Ovary (tissue), 7 donors: ENCODE measurements at regions not wholly inside any gene's neighbourhood (a gene's known extent, or its start where the extent isn't known, plus 50 kb on each side); places are given as distances from the start of the nearest gene placed in this dataset.

Experiments
- DNase-seq, 5 donors: peaks; one replicate each; pipeline ENCODE4 v3.0.0-alpha.2; 2019 to 2020
- H3K27ac ChIP-seq, 2 donors: fragments of 200-600 bp; one replicate each; pipeline versions ENCODE4 v1.5.1 to v1.8.0; 2019 to 2022
- H3K27me3 ChIP-seq: fragments of 200-600 bp; one replicate; pipeline ENCODE4 v1.8.0; 2022
- H3K36me3 ChIP-seq: fragments of 200-600 bp; sonication (generic); one replicate; pipeline ENCODE4 v1.5.1; 2019
- H3K4me1 ChIP-seq: one replicate; pipeline ENCODE4 v1.8.1; 2013; ENCODE audit warnings: mild to moderate bottlenecking, moderate library complexity; ENCODE audit not compliant: insufficient read depth
- H3K4me3 ChIP-seq: fragments of 200-600 bp; sonication (generic); one replicate; pipeline ENCODE4 v1.5.1; 2017
- H3K9me3 ChIP-seq, 2 donors: fragments of 200-600 bp in 1 of 2; sonication (generic) in 1 of 2; one replicate each; pipeline versions ENCODE4 v1.5.1 to v1.8.1; 2013 to 2019; ENCODE audit warnings: mild to moderate bottlenecking in 1 of 2, moderate library complexity in 1 of 2
- EP300 ChIP-seq: sonication (generic); formaldehyde crosslinking; IDR thresholded peaks from one replicate; pipeline ENCODE4 v1.6.1; 2017; ENCODE audit warnings: antibody characterized with exemption
- POLR2A ChIP-seq: fragments of 450-650 bp; IDR thresholded peaks from one replicate; pipeline ENCODE4 v1.6.1; 2017; ENCODE audit warnings: antibody characterized with exemption, mild to moderate bottlenecking, moderate library complexity
- WGBS, 3 donors: extraction: QIAGEN DNeasy Blood & Tissue Kit in 1 of 3; methylation state at CpG; one replicate each; pipeline versions ENCODE4 v1.1.5 to v1.1.7; 2013 to 2017; 5-methylcytosine and 5-hydroxymethylcytosine counted together
- intact Hi-C, 4 donors: fragments of 100-400 bp; cut with DNase I; formaldehyde crosslinking; loops; one replicate each; pipeline versions ENCODE4 v1.11.0 to v1.15.1; 2022 to 2023
- TF ChIP-seq, protein P1 (sequence below), 3 donors: fragments of 450-650 bp in 2 of 3; fragments of 200-600 bp in 1 of 3; IDR thresholded peaks; one replicate each; pipeline versions ENCODE4 v1.5.1 to v1.8.0; 2016 to 2022; ENCODE audit warnings: antibody characterized with exemption in 3 of 3, mild to moderate bottlenecking in 1 of 3
- donor health status: DM: no; HTN: no; CAD: no; lungs with moderate emphysema.
- donor health status: DM: no; HTN: no; CAD: no.
- donor health status: Bipolar disorder and iron deficiency.
- donor health status: DM: no; HTN: no; CAD: no.
- donor health status: DM: yes; HTN: yes; CAD: no.

- Histone ChIP-seq H3K4me1 (no peaks in the 10 kb centered on the region), H3K9me3 (no peaks in the 10 kb centered on the region), H3K27me3 (no peaks in the 10 kb centered on the region), H3K36me3 (no peaks in the 10 kb centered on the region), H3K4me3 (no peak overlapping the region), H3K27ac (no peak overlapping the region)
- no peak for DNase-seq
- TF ChIP-seq POLR2A (no peak), EP300 (no peak)
- TF ChIP-seq, protein P1, sequence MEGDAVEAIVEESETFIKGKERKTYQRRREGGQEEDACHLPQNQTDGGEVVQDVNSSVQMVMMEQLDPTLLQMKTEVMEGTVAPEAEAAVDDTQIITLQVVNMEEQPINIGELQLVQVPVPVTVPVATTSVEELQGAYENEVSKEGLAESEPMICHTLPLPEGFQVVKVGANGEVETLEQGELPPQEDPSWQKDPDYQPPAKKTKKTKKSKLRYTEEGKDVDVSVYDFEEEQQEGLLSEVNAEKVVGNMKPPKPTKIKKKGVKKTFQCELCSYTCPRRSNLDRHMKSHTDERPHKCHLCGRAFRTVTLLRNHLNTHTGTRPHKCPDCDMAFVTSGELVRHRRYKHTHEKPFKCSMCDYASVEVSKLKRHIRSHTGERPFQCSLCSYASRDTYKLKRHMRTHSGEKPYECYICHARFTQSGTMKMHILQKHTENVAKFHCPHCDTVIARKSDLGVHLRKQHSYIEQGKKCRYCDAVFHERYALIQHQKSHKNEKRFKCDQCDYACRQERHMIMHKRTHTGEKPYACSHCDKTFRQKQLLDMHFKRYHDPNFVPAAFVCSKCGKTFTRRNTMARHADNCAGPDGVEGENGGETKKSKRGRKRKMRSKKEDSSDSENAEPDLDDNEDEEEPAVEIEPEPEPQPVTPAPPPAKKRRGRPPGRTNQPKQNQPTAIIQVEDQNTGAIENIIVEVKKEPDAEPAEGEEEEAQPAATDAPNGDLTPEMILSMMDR (IDR thresholded peaks at IDR 0.05): no peak
- 40 to 48% (median 44%) methylated on average over 18 to 21 of the region's 21 CpGs for WGBS, 3 donors
- intact Hi-C loops: no loop called here
Measured at GRCh38 chr16:50478075-50478772, 70.0 kb upstream of the NKD1 start.

GRCh38 chr16:50476486-50477255 is 71.5 kb upstream of the NKD1 start:
- WGBS, 3 donors: 75 to 79% (median 76%) methylated on average over 14 of the region's 14 CpGs
- Histone ChIP-seq H3K4me1 (no peaks in the 10 kb centered on the region), H3K36me3 (no peaks in the 10 kb centered on the region), H3K27me3 (no peaks in the 10 kb centered on the region), H3K27ac (no peak overlapping the region), H3K4me3 (no peak overlapping the region), H3K9me3 (no peaks in the 10 kb centered on the region)
- DNase-seq: no peak
- TF ChIP-seq, protein P1 (IDR thresholded peaks at IDR 0.05): no peak
- TF ChIP-seq POLR2A: no peak
- TF ChIP-seq EP300: no peak
- intact Hi-C loops: no loop called here

DNA sequence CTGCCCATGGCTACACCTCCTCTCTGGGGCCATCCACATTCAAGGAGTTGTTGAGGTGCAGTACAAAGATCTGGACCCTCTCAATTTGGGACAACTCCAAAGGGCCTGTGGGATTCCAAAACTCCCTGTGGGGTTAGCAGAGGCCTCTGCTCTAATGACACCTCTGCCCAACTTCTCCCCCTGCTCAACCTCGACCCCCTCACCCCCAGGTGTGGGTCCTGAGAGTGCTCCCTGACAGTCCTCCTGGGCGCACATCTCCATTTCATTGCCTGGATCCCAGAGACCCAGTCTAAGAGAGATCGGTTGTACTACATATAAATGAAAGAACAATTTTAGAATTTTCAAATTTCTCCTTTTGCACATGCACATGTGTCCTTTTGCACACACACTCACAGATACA is 73.0 kb upstream of the NKD1 start:
- Histone ChIP-seq H3K4me1 (no peaks in the 10 kb centered on the region), H3K4me3 (no peak overlapping the region), H3K27me3 (no peaks in the 10 kb centered on the region), H3K27ac (no peak overlapping the region), H3K36me3 (no peaks in the 10 kb centered on the region), H3K9me3 (no peaks in the 10 kb centered on the region)
- TF ChIP-seq EP300 (no peak), POLR2A (no peak)
- TF ChIP-seq, protein P1 (IDR thresholded peaks at IDR 0.05): no peak
- no peak for DNase-seq
- intact Hi-C loops: no loop called here
- WGBS, 3 donors: 76 to 87% (median 81%) methylated on average over 3 of the region's 3 CpGs

DNA sequence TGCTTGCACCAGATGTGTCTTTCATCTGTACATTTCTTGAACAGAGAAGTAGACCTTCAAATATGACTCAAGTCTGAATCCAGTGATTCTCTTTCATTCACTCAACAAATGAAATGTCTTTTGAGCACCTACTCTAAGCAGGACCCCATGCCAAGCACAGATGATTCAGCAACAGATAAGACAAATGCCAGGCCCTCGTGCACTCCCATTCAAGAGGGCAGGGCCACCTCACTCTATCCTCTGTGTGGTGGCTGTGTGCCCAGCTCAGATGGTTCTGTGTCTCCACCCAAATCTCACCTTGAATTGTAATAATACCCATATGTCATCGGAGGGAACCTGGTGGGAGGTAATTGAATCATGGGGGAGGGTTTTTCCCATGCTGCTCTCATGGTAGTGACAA is 74.1 kb upstream of the NKD1 start:
- WGBS, 3 donors: 67 to 80% (median 68%) methylated on average over 2 of the region's 2 CpGs

More for the DNA sequence above, 74.1 kb upstream of the NKD1 start:
- Histone ChIP-seq H3K27me3 (no peaks in the 10 kb centered on the region), H3K36me3 (no peaks in the 10 kb centered on the region), H3K9me3 (no peaks in the 10 kb centered on the region), H3K4me3 (no peak overlapping the region), H3K27ac (no peak overlapping the region), H3K4me1 (no peaks in the 10 kb centered on the region)
- TF ChIP-seq, protein P1 (IDR thresholded peaks at IDR 0.05): no peak
- no peak for TF ChIP-seq POLR2A
- no peak for TF ChIP-seq EP300
- intact Hi-C loops: no loop called here
- no peak for DNase-seq
